WTC11 (cell line): ENCODE measurements at regions not wholly inside any gene's neighbourhood (a gene's known extent, or its start where the extent isn't known, plus 50 kb on each side); places are given as distances from the start of the nearest gene placed in this dataset.

Source experiments
- ATAC-seq: fragments of 200-7000 bp; cut with Tn5 transposase; 2 replicates; pipeline ENCODE4 v1.10.0; 2021; ENCODE audit warnings: mild to moderate bottlenecking, moderate library complexity
- CTCF ChIA-PET: fragments of 300-600 bp; sonication (Branson Sonifier 250); formaldehyde crosslinking; loops from one replicate; lab custom pipeline; 2021; ENCODE audit warnings: antibody characterized with exemption; lab: Charles Lee
- POLR2A ChIA-PET: fragments of 350-600 bp; sonication (Branson Sonifier 250); formaldehyde crosslinking; loops from one replicate; lab custom pipeline; 2021; ENCODE audit warnings: antibody characterized with exemption; lab: Charles Lee
- DNase-seq: peaks from one replicate; pipeline ENCODE4 v3.0.0; 2021; ENCODE audit warnings: low spot score
- H3K27ac Mint-ChIP-seq: 2 replicates; pipeline ENCODE4 v1.8.0; 2021; ENCODE audit warnings: mixed read lengths
- H3K27me3 Mint-ChIP-seq: 2 replicates; pipeline ENCODE4 v1.8.0; 2021; ENCODE audit warnings: low read depth, mild to moderate bottlenecking, moderate library complexity, mixed read lengths
- H3K36me3 Mint-ChIP-seq: 2 replicates; pipeline ENCODE4 v1.8.0; 2021; ENCODE audit warnings: mixed read lengths
- H3K4me1 Mint-ChIP-seq: 2 replicates; pipeline ENCODE4 v1.8.0; 2022; ENCODE audit warnings: mixed read lengths
- H3K4me3 Mint-ChIP-seq: 2 replicates; pipeline ENCODE4 v1.8.0; 2021; ENCODE audit warnings: mild to moderate bottlenecking, moderate library complexity, mixed read lengths
- H3K9me3 Mint-ChIP-seq: 2 replicates; pipeline ENCODE4 v1.8.0; 2021; ENCODE audit warnings: mixed read lengths
- EMX1 ChIP-seq: fragments of 250-450 bp; sonication (Bioruptor Pico); IDR thresholded peaks from 2 replicates; pipeline ENCODE4 v1.8.0; 2021; ENCODE audit warnings: mild to moderate bottlenecking
- ETV6 ChIP-seq: sonication (generic); formaldehyde crosslinking; IDR thresholded peaks from 2 replicates; pipeline ENCODE4 v1.8.1; 2022; ENCODE audit warnings: mild to moderate bottlenecking, missing genetic modification reagents
- FOXP1 ChIP-seq: sonication (generic); formaldehyde crosslinking; IDR thresholded peaks from 2 replicates; pipeline ENCODE4 v1.8.0; 2022; ENCODE audit warnings: missing genetic modification reagents, mild to moderate bottlenecking, moderate library complexity, borderline replicate concordance
- GRHL2 ChIP-seq: fragments of 250-450 bp; sonication (Bioruptor Pico); IDR thresholded peaks from 2 replicates; pipeline ENCODE4 v1.8.0; 2022; ENCODE audit warnings: mild to moderate bottlenecking, moderate library complexity; ENCODE audit not compliant: insufficient replicate concordance, severe bottlenecking
- GTF2I ChIP-seq: fragments of 250-450 bp; sonication (Bioruptor Pico); conservative IDR thresholded peaks from 2 replicates; pipeline ENCODE4 v1.4.0; 2021; ENCODE audit warnings: mild to moderate bottlenecking
- MXD4 ChIP-seq: fragments of 250-450 bp; sonication (Bioruptor Pico); IDR thresholded peaks from 2 replicates; pipeline ENCODE4 v1.8.0; 2021; ENCODE audit warnings: mild to moderate bottlenecking, moderate library complexity, borderline replicate concordance
- NFE2L1 ChIP-seq: sonication (generic); formaldehyde crosslinking; IDR thresholded peaks from 2 replicates; pipeline ENCODE4 v1.8.1; 2023; ENCODE audit warnings: missing genetic modification reagents
- NR1H2 ChIP-seq: sonication (generic); formaldehyde crosslinking; IDR thresholded peaks from 2 replicates; pipeline ENCODE4 v1.9.0; 2021; ENCODE audit warnings: mild to moderate bottlenecking, moderate library complexity, missing genetic modification reagents
- OVOL2 ChIP-seq: fragments of 250-450 bp; sonication (Bioruptor Pico); IDR thresholded peaks from 2 replicates; pipeline ENCODE4 v1.9.0; 2021; ENCODE audit warnings: mild to moderate bottlenecking, borderline replicate concordance
- PRRX2 ChIP-seq: fragments of 250-450 bp; sonication (Bioruptor Pico); IDR thresholded peaks from 2 replicates; pipeline ENCODE4 v1.8.0; 2021; ENCODE audit warnings: mild to moderate bottlenecking
- ZNF138 ChIP-seq: sonication (generic); formaldehyde crosslinking; conservative IDR thresholded peaks from 2 replicates; pipeline ENCODE4 v1.8.1; 2022; ENCODE audit warnings: mild to moderate bottlenecking, moderate library complexity, missing genetic modification reagents
- ZNF317 ChIP-seq: sonication (generic); formaldehyde crosslinking; IDR thresholded peaks from 2 replicates; pipeline ENCODE4 v1.8.1; 2023; ENCODE audit warnings: low read depth, mild to moderate bottlenecking, moderate library complexity, missing genetic modification reagents, borderline replicate concordance
- TF ChIP-seq, protein P1 (sequence below): sonication (generic); formaldehyde crosslinking; IDR thresholded peaks from 2 replicates; pipeline ENCODE4 v1.8.1; 2023; ENCODE audit warnings: mild to moderate bottlenecking, missing genetic modification reagents, moderate library complexity
- TF ChIP-seq, protein P2 (sequence below): sonication (generic); formaldehyde crosslinking; IDR thresholded peaks from 2 replicates; pipeline ENCODE4 v1.8.0; 2022; ENCODE audit warnings: mild to moderate bottlenecking, missing genetic modification reagents
- TF ChIP-seq, protein P3 (sequence below): sonication (generic); formaldehyde crosslinking; IDR thresholded peaks from 2 replicates; pipeline ENCODE4 v1.8.1; 2023; ENCODE audit warnings: mild to moderate bottlenecking, missing genetic modification reagents
- TF ChIP-seq, protein P4 (sequence below): fragments of 250-450 bp; sonication (Bioruptor Pico); IDR thresholded peaks from 2 replicates; pipeline ENCODE4 v1.9.0; 2021; ENCODE audit warnings: mild to moderate bottlenecking
- TF ChIP-seq, protein P5 (sequence below): sonication (generic); formaldehyde crosslinking; conservative IDR thresholded peaks from 2 replicates; pipeline ENCODE4 v1.8.1; 2023; ENCODE audit warnings: mild to moderate bottlenecking, low read depth, missing genetic modification reagents, moderate library complexity
- TF ChIP-seq, protein P6 (sequence below): sonication (generic); formaldehyde crosslinking; conservative IDR thresholded peaks from 2 replicates; pipeline ENCODE4 v1.8.1; 2022; ENCODE audit warnings: mild to moderate bottlenecking, missing genetic modification reagents
- TF ChIP-seq, protein P7 (sequence below): sonication (generic); formaldehyde crosslinking; IDR thresholded peaks from 2 replicates; pipeline ENCODE4 v1.8.0; 2023; ENCODE audit warnings: mild to moderate bottlenecking, missing genetic modification reagents

DNA sequence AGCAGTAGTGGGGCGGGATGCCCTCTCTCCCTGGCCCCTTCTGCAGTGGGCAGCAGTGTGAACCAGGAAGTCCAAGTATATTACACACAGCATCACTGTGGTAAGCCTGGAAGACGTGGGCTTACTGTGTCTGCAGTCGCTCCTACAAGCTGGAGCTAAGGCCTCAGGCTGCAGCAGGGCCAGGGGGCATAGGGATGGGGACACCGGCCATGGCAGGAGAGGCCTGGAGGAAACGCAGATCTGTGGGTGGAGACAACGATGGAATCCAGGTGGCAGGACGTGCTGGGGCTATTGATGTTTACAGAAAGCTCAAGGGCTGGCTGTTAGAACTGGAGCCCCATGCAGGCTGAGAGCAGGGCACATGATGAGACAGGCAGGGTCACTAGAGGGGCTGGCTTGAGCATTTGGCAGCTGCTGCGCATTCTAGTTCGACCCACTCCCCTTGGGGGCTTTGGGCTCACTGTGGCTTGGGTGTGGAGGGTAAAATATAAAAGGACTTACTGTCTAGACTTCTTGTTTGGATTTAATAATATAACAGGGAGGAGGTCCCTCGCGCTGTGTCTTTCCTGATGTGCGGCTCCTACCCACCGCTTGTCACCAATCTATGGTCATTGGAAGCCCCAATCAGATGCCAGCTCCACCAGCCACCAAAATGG, 539.5 kb downstream of the TBC1D22A start (continued):
- TF ChIP-seq, protein P1, sequence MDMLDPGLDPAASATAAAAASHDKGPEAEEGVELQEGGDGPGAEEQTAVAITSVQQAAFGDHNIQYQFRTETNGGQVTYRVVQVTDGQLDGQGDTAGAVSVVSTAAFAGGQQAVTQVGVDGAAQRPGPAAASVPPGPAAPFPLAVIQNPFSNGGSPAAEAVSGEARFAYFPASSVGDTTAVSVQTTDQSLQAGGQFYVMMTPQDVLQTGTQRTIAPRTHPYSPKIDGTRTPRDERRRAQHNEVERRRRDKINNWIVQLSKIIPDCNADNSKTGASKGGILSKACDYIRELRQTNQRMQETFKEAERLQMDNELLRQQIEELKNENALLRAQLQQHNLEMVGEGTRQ (CRISPR knock-in tag): no peak
- no peak for TF ChIP-seq GRHL2 (CRISPR knock-in tag)
- TF ChIP-seq, all 79 proteins: peak for 0

DNA sequence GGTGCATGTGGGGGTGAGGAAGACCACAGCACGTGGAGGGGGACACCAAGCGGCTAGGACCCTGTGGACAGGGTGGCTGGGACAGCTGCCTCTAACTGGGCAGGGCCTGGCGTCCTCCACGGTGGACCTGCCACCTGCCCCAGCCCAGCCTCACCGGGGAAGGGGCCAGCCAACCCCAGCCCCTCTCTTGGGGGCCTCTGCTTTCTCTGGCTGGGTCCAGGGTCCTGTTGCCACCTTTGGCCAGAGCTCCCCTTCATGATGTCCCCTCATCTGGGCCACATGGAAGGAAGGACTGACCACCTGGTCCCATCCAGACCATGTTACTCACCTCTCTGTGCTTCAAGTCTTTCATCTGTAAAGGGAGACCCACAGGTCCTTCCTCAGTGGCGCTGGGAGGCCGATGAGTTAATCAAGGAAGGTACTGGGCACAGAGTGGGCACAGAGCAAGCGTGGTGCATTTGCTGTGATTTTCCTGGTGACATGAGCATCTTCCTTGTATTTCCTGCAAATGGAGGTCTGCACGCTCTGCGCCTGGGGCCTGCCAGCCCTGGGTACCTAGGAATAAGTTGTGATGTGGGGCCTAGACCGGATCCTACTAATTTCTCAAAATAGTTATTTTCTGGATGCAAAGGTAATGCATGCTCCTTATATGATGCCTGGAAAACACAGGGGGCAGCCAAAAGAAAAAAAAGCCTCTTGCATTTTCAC, 538.4 kb downstream of the TBC1D22A start:
- no peaks in the 10 kb centered on the region for H3K36me3 Mint-ChIP-seq
- peaks cover 3% of the 10 kb centered on the region for H3K9me3 Mint-ChIP-seq
- no peak overlapping the region for H3K4me3 Mint-ChIP-seq
- no peak for TF ChIP-seq NFE2L1 (CRISPR knock-in tag)
- no peak for TF ChIP-seq GTF2I
- TF ChIP-seq FOXP1 (CRISPR knock-in tag): no peak
- TF ChIP-seq OVOL2: no peak
- TF ChIP-seq EMX1 (CRISPR knock-in tag): no peak
- ATAC-seq (no peak), DNase-seq (no peak)
- no peak overlapping the region for H3K27ac Mint-ChIP-seq
- H3K27me3 Mint-ChIP-seq: peaks cover 3% of the 10 kb centered on the region; the same call in 1 of the 2 replicates
- CTCF ChIA-PET: no interaction called here
- H3K4me1 Mint-ChIP-seq: no peaks in the 10 kb centered on the region
- POLR2A ChIA-PET: no interaction called here

DNA sequence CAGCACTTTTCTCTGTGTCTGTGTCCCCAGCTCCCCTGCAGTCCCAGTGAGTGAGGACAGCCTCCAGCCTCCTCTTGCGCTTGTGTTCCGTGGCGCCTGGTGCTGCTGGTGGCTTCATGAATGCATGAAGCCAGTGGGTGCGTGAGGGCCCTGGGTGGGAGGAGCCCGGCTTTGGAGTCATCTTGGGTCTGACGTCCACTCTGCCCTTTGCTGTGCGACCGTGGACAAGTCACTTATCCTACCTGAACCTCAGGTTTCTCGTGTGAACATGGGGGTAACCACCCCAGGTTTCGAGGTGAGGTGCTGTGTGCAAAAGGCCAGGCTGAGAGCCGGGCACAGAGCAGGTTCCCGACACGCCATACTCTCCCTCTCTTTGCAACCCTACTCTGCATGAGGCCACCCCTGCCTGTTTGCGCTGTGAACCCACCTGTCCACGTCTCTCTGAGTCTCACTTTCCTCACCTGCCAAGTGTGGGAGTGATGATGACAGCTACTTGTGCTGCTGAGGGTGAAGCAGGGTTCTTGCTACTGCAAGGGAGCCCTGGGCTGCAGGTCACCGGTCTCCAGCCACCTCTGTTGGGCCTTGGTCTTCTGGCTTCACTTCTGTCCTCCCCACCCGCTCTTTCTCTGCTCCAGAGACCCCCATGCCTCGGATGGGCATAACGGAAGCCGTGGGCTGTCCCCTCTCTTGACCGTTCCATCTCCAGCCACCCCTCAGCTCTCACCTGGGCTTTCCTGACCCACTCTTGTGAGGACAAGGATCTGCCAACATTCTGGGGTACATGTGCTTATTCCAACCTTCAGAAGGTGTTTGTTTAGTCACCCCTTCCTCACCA, 537.6 kb downstream of the TBC1D22A start:
- H3K9me3 Mint-ChIP-seq: peaks cover 3% of the 10 kb centered on the region
- H3K27ac Mint-ChIP-seq: no peak overlapping the region
- POLR2A ChIA-PET: no interaction called here
- ATAC-seq (no peak), DNase-seq (no peak)
- no peak overlapping the region for H3K4me3 Mint-ChIP-seq
- H3K27me3 Mint-ChIP-seq: peaks cover 3% of the 10 kb centered on the region; the same call in 1 of the 2 replicates
- H3K4me1 Mint-ChIP-seq: no peaks in the 10 kb centered on the region
- CTCF ChIA-PET: no interaction called here
- no peaks in the 10 kb centered on the region for H3K36me3 Mint-ChIP-seq
- TF ChIP-seq, protein P2, sequence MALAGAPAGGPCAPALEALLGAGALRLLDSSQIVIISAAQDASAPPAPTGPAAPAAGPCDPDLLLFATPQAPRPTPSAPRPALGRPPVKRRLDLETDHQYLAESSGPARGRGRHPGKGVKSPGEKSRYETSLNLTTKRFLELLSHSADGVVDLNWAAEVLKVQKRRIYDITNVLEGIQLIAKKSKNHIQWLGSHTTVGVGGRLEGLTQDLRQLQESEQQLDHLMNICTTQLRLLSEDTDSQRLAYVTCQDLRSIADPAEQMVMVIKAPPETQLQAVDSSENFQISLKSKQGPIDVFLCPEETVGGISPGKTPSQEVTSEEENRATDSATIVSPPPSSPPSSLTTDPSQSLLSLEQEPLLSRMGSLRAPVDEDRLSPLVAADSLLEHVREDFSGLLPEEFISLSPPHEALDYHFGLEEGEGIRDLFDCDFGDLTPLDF (CRISPR knock-in tag): no peak
- TF ChIP-seq ETV6 (CRISPR knock-in tag): no peak
- TF ChIP-seq, protein P3, sequence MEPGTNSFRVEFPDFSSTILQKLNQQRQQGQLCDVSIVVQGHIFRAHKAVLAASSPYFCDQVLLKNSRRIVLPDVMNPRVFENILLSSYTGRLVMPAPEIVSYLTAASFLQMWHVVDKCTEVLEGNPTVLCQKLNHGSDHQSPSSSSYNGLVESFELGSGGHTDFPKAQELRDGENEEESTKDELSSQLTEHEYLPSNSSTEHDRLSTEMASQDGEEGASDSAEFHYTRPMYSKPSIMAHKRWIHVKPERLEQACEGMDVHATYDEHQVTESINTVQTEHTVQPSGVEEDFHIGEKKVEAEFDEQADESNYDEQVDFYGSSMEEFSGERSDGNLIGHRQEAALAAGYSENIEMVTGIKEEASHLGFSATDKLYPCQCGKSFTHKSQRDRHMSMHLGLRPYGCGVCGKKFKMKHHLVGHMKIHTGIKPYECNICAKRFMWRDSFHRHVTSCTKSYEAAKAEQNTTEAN (CRISPR knock-in tag): no peak
- no peak for TF ChIP-seq ZNF317 (CRISPR knock-in tag)
- TF ChIP-seq ZNF138 (CRISPR knock-in tag): no peak
- TF ChIP-seq, protein P4, sequence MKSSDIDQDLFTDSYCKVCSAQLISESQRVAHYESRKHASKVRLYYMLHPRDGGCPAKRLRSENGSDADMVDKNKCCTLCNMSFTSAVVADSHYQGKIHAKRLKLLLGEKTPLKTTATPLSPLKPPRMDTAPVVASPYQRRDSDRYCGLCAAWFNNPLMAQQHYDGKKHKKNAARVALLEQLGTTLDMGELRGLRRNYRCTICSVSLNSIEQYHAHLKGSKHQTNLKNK: no peak
- TF ChIP-seq, protein P5, sequence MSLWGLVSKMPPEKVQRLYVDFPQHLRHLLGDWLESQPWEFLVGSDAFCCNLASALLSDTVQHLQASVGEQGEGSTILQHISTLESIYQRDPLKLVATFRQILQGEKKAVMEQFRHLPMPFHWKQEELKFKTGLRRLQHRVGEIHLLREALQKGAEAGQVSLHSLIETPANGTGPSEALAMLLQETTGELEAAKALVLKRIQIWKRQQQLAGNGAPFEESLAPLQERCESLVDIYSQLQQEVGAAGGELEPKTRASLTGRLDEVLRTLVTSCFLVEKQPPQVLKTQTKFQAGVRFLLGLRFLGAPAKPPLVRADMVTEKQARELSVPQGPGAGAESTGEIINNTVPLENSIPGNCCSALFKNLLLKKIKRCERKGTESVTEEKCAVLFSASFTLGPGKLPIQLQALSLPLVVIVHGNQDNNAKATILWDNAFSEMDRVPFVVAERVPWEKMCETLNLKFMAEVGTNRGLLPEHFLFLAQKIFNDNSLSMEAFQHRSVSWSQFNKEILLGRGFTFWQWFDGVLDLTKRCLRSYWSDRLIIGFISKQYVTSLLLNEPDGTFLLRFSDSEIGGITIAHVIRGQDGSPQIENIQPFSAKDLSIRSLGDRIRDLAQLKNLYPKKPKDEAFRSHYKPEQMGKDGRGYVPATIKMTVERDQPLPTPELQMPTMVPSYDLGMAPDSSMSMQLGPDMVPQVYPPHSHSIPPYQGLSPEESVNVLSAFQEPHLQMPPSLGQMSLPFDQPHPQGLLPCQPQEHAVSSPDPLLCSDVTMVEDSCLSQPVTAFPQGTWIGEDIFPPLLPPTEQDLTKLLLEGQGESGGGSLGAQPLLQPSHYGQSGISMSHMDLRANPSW (CRISPR knock-in tag): no peak
- TF ChIP-seq, protein P6, sequence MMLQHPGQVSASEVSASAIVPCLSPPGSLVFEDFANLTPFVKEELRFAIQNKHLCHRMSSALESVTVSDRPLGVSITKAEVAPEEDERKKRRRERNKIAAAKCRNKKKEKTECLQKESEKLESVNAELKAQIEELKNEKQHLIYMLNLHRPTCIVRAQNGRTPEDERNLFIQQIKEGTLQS (CRISPR knock-in tag): no peak
- TF ChIP-seq NR1H2 (CRISPR knock-in tag): no peak
- TF ChIP-seq MXD4 (CRISPR knock-in tag): no peak
- TF ChIP-seq, protein P7, sequence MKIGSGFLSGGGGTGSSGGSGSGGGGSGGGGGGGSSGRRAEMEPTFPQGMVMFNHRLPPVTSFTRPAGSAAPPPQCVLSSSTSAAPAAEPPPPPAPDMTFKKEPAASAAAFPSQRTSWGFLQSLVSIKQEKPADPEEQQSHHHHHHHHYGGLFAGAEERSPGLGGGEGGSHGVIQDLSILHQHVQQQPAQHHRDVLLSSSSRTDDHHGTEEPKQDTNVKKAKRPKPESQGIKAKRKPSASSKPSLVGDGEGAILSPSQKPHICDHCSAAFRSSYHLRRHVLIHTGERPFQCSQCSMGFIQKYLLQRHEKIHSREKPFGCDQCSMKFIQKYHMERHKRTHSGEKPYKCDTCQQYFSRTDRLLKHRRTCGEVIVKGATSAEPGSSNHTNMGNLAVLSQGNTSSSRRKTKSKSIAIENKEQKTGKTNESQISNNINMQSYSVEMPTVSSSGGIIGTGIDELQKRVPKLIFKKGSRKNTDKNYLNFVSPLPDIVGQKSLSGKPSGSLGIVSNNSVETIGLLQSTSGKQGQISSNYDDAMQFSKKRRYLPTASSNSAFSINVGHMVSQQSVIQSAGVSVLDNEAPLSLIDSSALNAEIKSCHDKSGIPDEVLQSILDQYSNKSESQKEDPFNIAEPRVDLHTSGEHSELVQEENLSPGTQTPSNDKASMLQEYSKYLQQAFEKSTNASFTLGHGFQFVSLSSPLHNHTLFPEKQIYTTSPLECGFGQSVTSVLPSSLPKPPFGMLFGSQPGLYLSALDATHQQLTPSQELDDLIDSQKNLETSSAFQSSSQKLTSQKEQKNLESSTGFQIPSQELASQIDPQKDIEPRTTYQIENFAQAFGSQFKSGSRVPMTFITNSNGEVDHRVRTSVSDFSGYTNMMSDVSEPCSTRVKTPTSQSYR: no peak
- no peak for TF ChIP-seq PRRX2 (CRISPR knock-in tag)
- TF ChIP-seq, protein P1 (CRISPR knock-in tag): no peak
